ENCODE measurements at regions not wholly inside any gene's neighbourhood (a gene's known extent, or its start where the extent isn't known, plus 50 kb on each side); places are given as distances from the start of the nearest gene placed in this dataset.

DNA sequence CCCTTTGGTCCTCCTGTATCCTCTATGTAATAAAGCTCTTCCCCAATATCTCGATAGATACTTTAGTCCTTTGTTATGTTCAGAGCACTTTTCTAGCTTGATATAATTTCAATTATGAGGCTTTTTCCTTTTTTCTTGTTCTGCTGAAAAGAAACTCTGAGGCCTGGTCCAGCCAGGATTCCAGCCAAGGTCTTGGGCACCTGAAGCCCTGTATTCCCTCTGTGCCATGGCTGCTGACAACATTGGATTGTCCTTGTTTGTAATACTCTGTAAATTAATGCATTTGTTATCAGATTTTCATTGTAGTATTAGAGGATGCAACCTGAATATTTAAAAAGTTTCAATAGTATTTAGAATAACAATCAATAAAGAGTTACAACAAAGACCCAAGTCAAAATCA lies 67.9 kb upstream of the ADAMTS5 start:
- TF ChIP-seq CTCF (conservative IDR thresholded peaks at IDR 0.05; ENCODE audit: low read length), result no peak
- no peak for TF ChIP-seq EZH2phosphoT487 (IDR thresholded peaks at IDR 0.05; ENCODE audit: borderline replicate concordance)

Data from Loucy (cell line).